Activated T-cell treated with anti-CD3 and anti-CD28 coated beads for 4 hours (primary cell): ENCODE measurements at regions not wholly inside any gene's neighbourhood (a gene's known extent, or its start where the extent isn't known, plus 50 kb on each side); places are given as distances from the start of the nearest gene placed in this dataset.

Experiments used
- DNase-seq: peaks from one replicate; pipeline ENCODE4 v3.0.0-alpha.2; 2020

DNA sequence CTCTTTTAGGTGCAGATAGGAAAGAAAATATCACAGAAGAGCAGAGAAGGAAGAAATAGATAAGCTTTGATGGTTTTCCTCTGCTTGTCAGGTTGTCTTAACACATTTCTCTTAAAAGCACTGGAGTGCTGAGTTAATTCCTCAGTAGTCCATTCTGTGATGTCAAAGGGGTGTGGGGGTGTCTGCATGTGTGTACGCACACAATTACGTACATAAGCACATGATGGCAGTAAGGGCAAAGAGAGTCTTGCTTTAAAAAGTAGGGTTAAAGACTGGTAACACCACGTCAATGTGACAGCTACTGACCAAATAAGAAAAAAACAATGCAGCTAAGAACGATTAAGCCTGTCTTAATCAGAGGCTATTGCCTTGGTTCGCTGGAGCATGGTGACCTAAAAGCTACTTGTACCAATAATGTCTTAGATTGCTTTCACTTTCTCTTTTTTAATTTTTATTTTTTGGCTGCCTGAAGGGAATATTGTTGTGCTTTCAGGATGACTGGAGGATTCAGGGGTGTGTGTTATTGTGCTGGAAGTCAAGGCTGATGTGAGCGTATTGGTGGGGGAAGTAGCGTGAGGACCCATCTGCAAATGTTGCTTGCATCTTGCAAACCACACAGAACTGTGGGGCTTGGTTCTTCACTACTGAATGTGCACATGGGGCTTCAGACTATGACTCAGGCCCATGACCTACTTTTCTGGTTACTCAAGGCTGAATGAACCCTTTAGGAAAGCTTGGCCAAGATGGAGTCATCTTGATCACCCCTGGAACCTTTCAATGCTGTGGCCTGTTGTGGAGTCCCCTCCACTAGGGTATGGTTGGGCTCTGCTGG is 417.8 kb upstream of the TPM1 start:
- no peak for DNase-seq

DNA sequence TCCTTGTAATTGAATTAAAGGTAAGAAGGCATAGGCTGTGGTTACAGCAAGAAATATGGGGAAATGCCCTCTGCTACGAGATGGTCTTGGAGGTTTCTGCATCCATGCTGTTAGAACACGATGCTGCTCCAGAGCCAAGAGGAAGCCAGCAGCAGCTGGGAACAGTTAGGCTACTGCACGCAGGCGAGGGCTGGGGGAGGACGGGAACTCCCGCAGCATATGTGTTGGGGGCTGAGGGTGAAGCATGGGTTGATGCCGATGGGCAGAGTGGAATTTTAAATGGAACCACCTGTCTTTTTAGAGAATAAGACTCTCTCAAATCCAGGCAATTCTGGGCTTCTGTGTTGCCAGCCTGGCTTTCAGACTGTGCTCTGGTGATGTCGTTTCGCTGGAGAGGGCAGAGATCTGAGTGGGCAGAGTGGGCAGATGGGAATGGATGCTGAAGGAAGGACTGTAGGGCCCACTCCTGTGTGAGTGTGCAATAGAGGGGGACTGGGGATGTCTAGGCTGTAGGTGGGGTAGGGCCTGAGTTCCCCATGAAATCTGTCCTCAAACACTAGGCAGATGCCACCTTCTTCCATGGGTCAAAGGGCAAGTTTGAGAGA is 417.0 kb upstream of the TPM1 start:
- no peak for DNase-seq

DNA sequence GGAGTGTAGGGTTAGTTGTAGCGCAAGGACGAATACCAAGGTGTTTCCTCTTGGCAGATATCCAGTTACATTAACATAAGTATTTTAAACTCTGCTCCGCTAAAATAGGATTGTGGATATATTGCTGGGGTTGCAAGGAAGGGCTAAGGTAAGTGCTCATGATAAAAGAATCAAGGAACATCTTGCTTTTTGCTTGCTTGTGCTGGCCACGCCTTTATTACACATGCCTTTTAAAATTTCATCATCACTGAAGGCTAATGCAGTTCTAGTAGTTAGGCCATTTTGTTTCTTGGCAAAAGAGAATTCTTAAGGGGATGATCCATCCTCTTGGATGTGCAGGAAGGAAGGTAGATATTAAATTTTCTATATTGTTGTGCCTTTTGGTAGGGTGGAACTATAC is 415.6 kb upstream of the TPM1 start:
- DNase-seq: no peak

DNA sequence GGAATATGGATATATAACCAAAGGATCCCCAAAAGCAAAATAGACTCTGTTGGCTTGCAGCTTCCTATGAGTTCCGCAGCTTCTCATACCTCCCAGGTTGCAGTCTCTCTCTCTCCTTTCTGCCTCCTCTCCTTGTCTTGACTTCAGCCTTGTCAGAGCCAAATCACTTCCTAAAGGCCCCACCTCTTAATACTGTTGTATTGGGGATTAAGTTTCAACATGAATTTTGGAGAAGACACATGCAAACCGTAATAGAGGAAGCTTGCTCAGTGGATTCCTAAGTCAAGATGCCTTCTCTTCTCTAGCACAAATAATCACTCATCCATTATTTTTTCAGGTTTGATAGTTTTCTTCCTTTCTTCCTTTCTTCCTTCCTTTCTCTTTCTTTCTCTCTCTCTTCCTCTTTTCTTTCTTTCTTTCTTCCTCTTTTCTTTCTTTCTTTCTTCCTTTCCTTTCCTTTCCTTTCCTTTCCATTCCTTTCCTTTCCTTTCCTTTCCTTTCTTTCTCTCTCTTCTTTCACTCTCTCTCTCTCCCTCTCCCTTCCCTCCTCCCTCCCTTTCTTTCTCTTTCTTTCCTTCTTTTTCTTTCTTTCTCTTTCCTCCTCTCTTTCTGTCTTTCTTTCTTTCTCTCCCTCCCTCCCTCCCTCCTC is 411.3 kb upstream of the TPM1 start:
- no peak for DNase-seq

DNA sequence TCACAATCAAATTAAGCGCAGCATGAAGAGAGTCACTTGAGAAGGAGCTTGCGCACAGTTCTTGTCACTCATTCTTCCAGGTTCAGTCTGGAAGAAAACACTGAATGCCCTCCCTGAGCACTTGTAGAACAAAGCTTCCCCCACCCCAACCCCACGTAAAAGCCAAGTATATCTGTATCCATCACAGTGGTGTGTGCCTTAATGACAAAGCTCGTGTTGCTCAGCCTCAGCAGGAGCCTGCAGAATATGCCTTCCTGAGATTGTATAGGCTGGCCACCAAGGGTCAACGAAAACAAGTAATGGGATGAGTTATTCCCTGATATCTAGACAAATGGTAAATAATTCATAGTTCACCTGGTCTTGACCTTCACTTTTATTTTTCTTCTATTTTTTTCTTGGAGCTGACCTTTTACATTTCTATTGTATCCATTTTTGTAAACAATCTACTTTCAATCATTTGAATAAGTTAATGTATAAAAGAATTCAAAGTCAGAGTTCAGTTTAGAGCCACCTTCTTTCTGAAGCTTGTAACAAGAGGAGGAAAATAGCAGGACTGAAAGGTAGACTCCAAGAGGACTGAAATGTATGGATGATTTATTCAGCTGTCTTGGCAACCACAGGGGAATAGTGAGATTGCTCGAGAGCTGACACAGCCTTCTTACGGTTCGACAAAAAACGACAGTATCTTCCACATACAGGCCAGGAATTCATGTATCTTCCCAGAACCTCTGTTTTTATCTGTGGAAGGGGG is 405.5 kb upstream of the TPM1 start:
- DNase-seq: no peak

DNA sequence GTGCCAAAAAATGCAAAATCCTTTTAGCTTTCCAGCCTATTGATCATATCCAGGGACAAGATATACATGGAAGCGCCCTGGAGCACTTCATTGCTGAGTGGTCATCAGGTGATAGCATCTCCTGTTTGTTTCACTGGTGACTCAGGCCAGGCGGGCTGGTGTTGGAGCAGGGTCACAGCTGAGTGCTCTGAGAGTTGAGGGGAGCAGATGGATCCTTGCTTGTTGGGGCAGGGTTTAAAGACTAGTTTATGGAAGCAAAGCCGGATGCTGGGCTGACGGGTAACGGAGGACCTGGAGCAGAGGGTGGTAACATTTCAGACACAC is 405.0 kb upstream of the TPM1 start:
- DNase-seq: no peak

DNA sequence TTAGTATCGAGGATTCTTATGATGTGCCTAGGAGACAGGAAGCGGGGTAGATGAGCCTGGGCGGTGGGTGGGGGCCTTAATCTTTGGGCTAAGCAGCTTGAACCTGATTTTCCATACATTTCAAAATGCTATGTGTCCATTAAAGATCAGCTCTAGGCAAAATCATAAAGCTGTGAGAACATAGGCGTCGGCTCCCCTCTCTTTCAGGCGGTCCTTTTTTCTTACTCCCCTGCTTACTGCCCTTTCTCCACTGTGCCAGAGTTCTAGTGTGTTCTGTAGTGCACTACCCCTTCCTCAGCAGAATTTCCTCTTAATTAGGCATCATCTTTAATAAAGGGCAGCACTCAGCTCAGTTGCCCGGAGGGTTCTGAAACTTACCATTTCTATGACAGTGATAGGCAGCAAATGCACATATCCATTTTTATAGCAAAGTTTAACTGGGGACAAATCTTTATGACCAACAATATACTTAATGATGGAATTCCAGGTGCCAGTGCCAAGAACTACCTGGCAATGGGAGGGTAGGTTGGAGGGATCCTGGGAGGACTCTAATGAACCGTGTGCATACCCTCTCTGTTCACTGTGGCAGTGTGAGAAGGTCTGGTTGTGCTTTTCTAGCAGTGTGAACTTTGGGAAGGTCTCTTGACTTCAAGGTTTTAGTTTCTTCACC is 404.5 kb upstream of the TPM1 start:
- no peak for DNase-seq

DNA sequence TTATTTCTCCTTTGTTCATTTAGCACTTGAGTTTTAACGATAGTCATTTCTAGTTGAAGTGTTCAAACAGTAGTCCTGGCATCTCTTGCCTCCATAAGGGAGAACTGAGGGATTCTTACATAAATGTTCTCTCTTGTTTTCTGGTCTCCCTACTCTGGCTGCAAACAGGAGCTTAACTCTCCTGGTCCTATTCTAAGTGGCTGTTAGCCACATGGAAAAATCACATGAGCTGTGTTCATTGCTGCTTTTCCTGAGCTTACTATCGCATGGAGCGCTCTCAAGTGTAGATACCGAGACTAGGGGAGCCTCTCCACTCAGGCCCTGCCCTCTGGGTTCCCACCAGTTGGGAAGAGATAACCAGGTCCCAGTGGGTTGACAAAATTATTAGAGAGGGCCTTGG is 403.1 kb upstream of the TPM1 start:
- no peak for DNase-seq

DNA sequence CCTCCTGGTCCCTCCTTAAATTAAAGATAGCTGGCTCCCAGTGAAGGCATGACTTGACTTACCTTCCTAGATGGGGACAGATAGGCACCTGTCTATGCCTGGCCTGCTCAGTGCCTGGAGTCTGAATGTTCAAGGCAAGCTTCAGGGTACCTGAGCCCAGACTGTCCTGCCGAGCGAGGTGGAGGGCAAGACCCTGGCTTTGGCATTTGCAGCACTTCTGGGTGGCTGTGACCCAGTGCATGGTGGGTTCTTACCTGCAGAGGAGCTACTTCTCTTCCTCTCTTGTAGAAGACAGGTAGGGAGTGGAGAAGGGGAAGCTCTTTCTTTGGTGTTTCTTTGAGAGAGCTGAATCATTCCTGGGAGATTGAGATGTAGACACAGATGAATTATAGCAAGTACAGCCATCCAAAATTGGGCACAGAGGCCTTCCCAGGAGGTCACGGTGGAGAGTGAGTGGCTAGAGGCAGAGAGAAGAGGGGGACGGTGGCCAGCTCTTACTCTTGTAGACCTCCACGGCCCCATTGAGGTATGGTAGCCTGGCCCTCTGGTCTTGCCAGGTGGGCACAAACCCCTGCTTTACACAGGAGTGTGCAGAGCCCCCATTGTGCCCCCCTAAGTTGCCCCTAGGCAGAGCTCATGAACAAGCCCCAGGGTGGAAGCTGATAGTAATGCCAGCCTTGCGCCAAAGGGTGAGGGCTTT is 402.5 kb upstream of the TPM1 start:
- DNase-seq: no peak

DNA sequence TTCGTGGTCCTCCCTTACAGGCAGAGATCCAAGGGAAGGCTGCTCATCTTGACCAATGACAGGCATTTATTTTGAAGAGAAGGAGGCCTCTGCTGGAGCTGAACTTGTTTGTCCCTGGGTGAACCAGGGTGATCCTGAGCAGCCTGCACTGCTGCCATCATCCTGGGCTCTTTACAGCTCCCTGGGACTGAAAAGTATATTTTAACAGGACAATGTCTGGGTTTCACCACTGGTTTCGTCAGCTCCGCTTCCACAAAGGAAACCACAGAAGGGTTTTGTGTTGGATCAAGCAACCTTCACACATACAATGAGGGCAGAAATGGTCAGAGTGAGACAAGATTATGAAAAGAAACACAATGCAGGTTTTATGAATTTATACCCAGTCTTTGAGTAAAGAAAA is 400.7 kb upstream of the TPM1 start:
- DNase-seq: no peak

DNA sequence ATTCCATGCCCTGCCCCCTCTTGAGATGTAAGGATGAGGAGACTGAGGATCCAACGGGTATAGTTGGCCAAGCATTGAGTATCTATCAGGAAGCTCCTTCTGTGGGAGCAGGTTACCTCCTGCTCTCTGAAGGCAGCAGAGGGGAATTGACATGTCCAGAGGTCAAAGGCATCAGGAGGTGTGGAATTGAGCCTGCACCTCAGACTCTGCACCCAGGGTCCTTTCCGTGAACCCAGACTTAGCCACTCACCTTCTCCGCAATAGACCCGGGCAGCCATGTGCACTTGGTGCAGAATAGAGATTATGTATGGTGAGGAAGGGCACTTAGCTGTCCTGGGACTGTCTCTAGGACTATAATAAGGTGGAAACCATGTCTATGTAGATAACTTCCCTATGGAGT is 399.0 kb upstream of the TPM1 start:
- no peak for DNase-seq

DNA sequence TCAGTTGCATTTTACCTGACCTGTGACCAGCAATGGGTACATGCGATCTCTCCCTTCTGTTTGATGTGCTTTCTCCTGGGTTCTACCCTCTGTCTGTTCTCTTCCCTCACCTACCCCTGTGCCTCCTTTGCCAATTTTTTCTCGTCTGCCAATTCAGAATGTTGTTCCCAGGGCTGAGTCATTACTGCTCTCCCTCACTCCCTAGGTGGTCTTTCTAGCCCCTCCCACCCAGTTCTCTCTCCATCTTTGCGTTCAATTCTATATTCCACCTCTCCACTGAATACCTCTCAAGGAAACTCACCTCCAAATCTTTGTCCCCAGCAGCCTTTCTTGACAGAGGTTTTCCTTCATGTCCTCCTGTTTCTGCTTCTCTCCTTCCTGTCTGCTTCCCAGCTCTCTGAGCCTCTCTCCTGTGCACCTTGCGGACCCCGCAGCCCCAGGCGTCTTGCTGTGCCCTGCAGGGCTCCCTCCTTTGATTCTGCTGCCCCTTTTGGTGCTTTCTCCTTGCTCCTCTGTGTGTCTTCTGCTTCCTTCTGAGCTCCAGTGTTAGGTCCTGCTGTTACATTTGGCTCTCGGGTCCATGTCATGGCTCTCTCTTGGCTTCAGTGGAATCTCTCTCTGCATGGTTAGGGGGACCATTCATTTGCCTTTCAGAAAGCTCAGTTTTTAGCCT is 398.2 kb upstream of the TPM1 start:
- DNase-seq: no peak

DNA sequence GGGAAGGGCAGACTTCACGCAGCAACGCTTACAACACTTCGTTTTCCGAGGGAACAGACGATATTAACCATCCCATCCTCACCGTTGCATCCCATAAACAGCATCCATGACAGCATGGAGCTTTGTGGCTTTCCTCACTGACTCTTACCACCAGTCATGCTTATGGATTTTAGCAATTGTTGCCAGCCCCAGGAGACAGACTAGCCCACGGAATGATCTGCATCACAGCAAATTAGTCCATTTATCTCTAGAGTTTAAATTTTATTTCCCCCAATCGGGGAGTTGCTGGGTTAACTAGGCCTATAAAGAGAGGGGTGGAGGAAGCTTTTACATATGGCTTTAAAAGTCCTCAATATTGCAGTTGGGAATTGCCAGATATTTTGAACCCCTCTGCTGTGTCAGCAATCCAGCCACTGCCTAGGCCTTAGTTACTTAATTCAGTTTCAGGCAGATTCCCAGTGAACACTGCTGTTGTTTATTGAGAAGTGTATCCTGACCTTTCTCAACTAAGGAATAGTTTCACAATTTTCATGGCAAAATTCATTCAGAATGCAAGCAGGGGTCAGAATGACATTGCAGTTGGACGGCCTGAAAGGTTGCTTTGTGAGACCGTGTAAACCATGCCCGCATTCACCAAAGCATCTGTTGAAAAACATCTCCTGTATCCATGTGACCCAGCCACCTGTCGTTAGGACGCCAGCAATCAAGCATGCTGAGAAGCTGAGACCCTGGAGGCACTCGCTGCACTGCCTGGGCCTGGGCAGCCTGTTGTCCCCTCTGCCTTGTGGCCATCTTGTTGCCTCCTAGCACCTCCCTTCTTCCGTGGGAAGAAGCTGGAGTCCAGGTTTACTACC is 397.4 kb upstream of the TPM1 start:
- no peak for DNase-seq

DNA sequence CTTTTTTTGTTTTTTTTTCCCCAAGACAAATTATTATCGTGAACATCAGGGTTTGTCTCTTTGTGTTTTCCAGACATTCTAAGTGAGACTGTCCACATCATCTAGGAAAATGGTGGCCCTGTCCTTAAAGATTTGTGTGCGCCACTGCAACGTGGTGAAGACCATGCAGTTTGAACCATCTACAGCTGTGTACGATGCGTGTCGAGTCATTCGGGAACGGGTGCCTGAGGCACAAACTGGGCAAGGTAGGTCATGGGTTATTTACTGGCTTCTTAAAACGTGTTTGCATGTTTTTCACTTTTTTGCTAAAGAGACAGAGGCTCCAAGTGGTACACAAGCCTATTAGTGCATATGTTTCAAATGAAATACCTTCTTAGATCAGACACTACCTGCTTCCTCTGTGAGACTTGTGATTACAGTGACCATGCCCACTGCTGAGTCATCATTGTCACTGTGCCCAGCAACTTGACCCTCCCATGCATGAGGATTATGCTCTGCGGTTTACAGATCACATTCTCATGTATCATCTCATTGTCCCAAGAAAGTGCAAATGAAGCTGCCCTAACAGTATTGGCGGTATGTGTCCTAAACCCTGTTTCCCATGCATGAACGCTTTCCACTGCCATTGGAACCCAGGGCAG is 395.2 kb upstream of the TPM1 start:
- no peak for DNase-seq

DNA sequence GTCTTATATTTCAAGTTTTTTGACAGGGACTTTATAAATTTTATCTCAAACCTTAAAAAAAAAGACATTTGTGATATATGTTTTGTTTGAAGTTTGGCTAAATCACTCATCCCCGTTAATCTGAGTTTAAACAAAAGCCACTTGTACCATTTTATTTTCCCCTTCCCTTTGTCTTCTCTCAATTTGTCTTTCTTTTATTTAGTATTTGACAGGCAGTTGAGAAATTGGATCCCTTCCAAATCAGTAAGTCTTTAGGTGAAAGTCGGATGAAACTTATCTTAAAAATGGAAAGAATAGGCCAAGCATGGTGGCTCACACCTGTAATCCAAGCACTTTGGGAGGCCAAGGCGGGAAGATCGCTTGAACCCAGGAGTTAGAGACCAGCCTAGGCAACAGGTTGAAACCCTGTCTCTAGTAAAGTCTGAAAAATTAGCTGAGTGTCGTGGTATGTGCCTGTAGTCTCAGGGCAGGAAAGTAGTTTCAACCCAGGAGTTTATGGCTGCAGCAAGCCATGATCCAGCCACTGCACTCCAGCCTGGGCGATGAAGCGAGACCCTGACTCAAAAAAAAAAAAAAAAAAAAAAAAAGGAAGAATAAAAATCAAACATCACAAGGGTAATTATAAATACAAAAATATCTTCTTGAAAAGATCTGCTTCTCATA is 394.6 kb upstream of the TPM1 start:
- DNase-seq: no peak

DNA sequence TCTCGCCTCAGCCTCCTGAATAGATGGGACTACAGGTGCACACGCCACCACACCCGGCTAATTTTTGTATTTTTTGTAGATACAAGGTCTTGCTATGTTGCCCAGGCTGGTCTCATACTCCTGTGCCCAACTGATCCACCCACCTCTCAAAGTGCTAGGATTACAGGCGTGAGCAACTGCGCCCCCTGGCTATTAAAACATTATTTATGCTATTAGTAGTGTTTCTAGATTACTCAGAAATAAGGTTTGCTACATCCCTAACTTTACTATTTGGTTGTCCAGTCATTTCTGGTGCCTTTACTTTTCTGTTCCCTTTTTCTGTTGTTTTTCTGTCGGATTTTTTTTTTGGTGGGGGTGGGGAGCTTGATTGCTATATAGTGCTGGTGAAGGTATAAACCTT is 393.6 kb upstream of the TPM1 start:
- no peak for DNase-seq

DNA sequence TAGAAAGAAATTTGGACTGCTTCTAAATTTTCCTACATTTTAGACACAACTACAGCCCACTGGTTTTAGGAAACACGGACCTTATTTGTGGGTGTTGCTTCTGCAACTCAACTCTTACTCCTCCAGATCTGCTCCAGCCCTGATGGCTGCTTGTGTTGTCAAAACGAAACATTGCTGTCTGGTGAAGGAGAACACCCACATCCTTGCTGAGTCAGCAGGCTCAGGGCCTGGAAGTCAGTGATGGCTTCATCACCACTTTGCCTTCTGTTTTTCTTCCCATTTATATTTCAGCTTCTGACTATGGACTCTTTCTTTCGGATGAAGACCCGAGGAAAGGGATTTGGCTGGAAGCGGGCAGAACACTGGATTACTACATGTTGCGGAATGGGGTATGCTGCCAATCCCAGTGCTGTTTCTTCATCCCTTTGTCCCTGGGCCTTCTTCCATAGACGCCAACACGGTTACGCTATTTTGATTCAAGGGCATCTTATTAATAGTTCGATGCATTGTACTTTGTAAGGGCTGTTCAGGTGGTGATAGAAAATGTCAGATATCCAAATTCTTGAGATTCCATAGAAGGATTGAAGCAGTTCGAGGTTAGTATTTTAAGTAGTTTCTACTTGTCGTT is 392.6 kb upstream of the TPM1 start:
- DNase-seq: no peak

DNA sequence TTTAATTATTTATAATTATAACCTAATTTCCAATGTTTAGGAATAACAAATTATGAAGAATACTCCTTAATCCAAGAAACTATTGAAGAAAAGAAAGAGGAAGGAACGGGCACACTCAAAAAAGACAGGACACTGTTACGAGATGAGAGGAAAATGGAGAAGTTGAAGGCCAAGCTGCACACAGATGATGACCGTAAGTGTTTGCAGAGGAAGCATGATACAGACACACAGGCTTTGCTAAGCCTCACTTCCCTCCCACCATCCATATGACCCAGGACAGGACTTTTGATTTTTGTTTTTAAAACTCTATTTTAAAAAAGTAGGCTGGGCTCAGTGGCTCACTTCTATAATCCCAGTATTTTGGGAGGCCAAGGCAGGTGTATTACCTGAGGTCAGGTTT is 389.4 kb upstream of the TPM1 start:
- DNase-seq: no peak

DNA sequence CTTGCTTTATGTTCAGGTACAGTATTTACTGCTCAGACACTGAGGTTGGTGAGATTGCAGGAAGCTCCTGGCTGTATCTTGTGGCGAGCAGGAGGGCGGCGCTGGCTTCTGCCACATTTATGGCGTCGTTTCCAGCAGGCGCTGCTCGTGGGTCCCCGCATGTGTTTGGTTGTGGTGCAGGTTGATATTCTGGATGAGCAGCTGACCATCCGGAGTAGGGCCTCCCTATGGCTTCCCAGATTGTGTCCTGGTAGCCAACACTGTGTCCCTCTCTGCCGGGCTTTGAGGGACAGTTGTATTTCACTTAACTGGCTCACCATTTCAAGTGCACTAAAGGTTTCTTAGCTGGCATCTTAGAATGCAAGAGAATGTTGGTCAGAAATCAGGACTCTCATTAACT is 386.5 kb upstream of the TPM1 start:
- no peak for DNase-seq
